Stimulated activated CD4-positive, alpha-beta T cell treated with anti-CD3 and anti-CD28 coated beads, Interleukin-2, amount 100 ng/mL, for 24 hours (primary cell): ENCODE measurements at regions not wholly inside any gene's neighbourhood (a gene's known extent, or its start where the extent isn't known, plus 50 kb on each side); places are given as distances from the start of the nearest gene placed in this dataset.

ENCODE experiments used
- DNase-seq, 2 donors: peaks; one replicate each; pipeline ENCODE4 v3.0.0-alpha.2; 2020

GRCh38 chr2:200146501-200146900 lies 160.0 kb upstream of the SPATS2L start:
- DNase-seq = no peak

- DNase-seq = no peak
These were observed 159.1 kb upstream of the SPATS2L start for GRCh38 chr2:200147371-200147770.

- DNase-seq = no peak
These were observed 158.1 kb upstream of the SPATS2L start for GRCh38 chr2:200148366-200148765.

- no peak for DNase-seq
These were observed 155.9 kb upstream of the SPATS2L start for GRCh38 chr2:200150411-200151086.

GRCh38 chr2:200155652-200156051 lies 150.8 kb upstream of the SPATS2L start:
- DNase-seq = no peak

GRCh38 chr2:200156166-200156835 lies 150.2 kb upstream of the SPATS2L start:
- no peak for DNase-seq

GRCh38 chr2:200158647-200159356 lies 147.7 kb upstream of the SPATS2L start:
- DNase-seq = no peak

GRCh38 chr2:200159357-200159707 lies 147.2 kb upstream of the SPATS2L start:
- DNase-seq = no peak

- no peak for DNase-seq
These were observed 146.4 kb upstream of the SPATS2L start for GRCh38 chr2:200159829-200160781.

- DNase-seq = no peak
These were observed 145.0 kb upstream of the SPATS2L start for GRCh38 chr2:200161458-200161857.

GRCh38 chr2:200165687-200166086 lies 140.8 kb upstream of the SPATS2L start:
- DNase-seq = no peak

- no peak for DNase-seq
These were observed 137.6 kb upstream of the SPATS2L start for GRCh38 chr2:200168641-200169555.

- DNase-seq = no peak
These were observed 136.3 kb upstream of the SPATS2L start for GRCh38 chr2:200170221-200170620.

- no peak for DNase-seq
These were observed 134.6 kb upstream of the SPATS2L start for GRCh38 chr2:200171731-200172482.

- DNase-seq = no peak
These were observed 134.0 kb upstream of the SPATS2L start for GRCh38 chr2:200172521-200172920.

- no peak for DNase-seq
These were observed 133.4 kb upstream of the SPATS2L start for GRCh38 chr2:200172944-200173581.

- DNase-seq = no peak
These were observed 132.8 kb upstream of the SPATS2L start for GRCh38 chr2:200173691-200174090.

- DNase-seq = no peak
These were observed 131.9 kb upstream of the SPATS2L start for GRCh38 chr2:200174433-200175216.
